ENCODE measurements at regions not wholly inside any gene's neighbourhood (a gene's known extent, or its start where the extent isn't known, plus 50 kb on each side); places are given as distances from the start of the nearest gene placed in this dataset.

DNA sequence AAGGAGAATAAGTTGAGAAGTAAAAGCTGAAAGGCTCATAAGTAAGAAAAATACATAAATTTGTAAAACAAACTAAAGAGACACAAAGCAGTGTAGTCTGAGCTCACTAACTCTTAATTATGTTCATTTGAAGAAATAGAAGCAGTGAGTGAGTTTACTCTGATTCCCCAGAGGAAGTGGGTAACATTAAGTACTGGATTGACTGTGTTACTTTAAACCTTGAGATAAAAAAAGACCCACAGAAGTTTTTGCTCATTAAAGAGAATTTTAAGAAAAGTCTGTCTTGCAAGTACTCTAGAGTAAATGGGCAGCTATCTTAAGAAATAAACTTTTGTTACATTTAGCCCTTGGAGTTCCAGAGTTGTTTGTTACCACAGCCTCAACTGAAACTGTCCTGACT is 2466.9 kb downstream of the PCDH7 start:
- Histone ChIP-seq H3K79me2 (ENCODE audit: low read length) (no peaks in the 10 kb centered on the region), H2AFZ (ENCODE audit: low read length) (no peak overlapping the region), H3K9ac (ENCODE audit: low read length) (no peak overlapping the region), H3K4me2 (ENCODE audit: low read length) (no peak overlapping the region), H3K4me3 (ENCODE audit: low read length) (no peak overlapping the region), H3K27ac (ENCODE audit: low read length) (no peak overlapping the region), H3K4me1 (ENCODE audit: insufficient read depth, low read length) (no peaks in the 10 kb centered on the region), H3F3A (ENCODE audit: low read length, unreplicated experiment) (no peaks in the 10 kb centered on the region), H3K27me3 (ENCODE audit: low read length) (no peaks in the 10 kb centered on the region), H3K36me3 (ENCODE audit: low read depth, low read length) (no peaks in the 10 kb centered on the region), H4K20me1 (ENCODE audit: low read length) (no peaks in the 10 kb centered on the region), H3K9me2 (replicated peaks; ENCODE audit: low read length) (no peaks in the 10 kb centered on the region), H3K9me3 (ENCODE audit: low read length) (no peaks in the 10 kb centered on the region)
- POLR2A ChIA-PET (ENCODE audit: unreplicated experiment): no interaction called here
- BruUV-seq (replicated peaks): no TSS peak
- CTCF ChIA-PET: no interaction called here
- ATAC-seq (no peak), DNase-seq (no peak)
- intact Hi-C loops (cut with micrococcal nuclease): no loop called here
- TF ChIP-seq CTCF (conservative IDR thresholded peaks at IDR 0.05; ENCODE audit: low read depth, low read length) (no peak), EZH2 (IDR thresholded peaks at IDR 0.05; ENCODE audit: low read length, unreplicated experiment) (no peak), EZH2phosphoT487 (IDR thresholded peaks at IDR 0.05; ENCODE audit: borderline replicate concordance, low read length) (no peak)

GRCh38 chr4:33188733-33189132 is 2468.6 kb downstream of the PCDH7 start:
- Histone ChIP-seq H3K27ac (ENCODE audit: low read length) (no peak overlapping the region), H2AFZ (ENCODE audit: low read length) (no peak overlapping the region), H3K79me2 (ENCODE audit: low read length) (no peaks in the 10 kb centered on the region), H3K4me3 (ENCODE audit: low read length) (no peak overlapping the region), H3K4me1 (ENCODE audit: insufficient read depth, low read length) (no peaks in the 10 kb centered on the region), H3F3A (ENCODE audit: low read length, unreplicated experiment) (no peaks in the 10 kb centered on the region), H3K9me2 (replicated peaks; ENCODE audit: low read length) (no peaks in the 10 kb centered on the region), H4K20me1 (ENCODE audit: low read length) (no peaks in the 10 kb centered on the region), H3K36me3 (ENCODE audit: low read depth, low read length) (no peaks in the 10 kb centered on the region), H3K9ac (ENCODE audit: low read length) (no peak overlapping the region), H3K27me3 (ENCODE audit: low read length) (no peaks in the 10 kb centered on the region), H3K9me3 (ENCODE audit: low read length) (no peaks in the 10 kb centered on the region), H3K4me2 (ENCODE audit: low read length) (no peak overlapping the region)
- no TSS peak for BruUV-seq (replicated peaks)
- no peak for DNase-seq
- TF ChIP-seq CTCF (conservative IDR thresholded peaks at IDR 0.05; ENCODE audit: low read depth, low read length) (no peak), EZH2 (IDR thresholded peaks at IDR 0.05; ENCODE audit: low read length, unreplicated experiment) (no peak), EZH2phosphoT487 (IDR thresholded peaks at IDR 0.05; ENCODE audit: borderline replicate concordance, low read length) (no peak)
- no peak for ATAC-seq
- intact Hi-C loops (cut with micrococcal nuclease): no loop called here
- CTCF ChIA-PET: no interaction called here
- POLR2A ChIA-PET (ENCODE audit: unreplicated experiment): no interaction called here

DNA sequence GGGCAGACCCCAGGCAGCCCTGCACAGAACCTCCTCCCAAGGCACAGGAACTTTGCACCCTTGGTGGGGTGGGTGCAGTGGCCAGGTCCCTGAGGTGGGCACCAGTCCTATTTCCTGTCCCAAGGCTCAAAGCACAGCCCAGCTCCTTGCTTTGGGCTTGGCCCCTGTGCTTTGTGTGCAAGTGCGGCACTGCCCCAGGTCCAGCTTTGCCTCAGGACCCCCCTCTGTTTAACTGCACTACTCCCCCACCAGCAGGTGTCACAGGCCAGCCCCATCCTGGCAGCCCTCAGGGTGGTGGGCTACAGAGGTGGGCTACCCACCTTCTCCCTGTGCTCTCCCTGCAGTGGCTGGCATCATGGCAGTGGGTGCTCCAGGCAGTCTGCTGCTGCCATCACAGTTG is 2469.0 kb downstream of the PCDH7 start:
- no peak overlapping the region for H3K4me3 ChIP-seq (ENCODE audit: low read length)
- no peak overlapping the region for H3K4me2 ChIP-seq (ENCODE audit: low read length)
- CTCF ChIA-PET: no interaction called here
- no peak for TF ChIP-seq EZH2 (IDR thresholded peaks at IDR 0.05; ENCODE audit: low read length, unreplicated experiment)
- TF ChIP-seq CTCF (conservative IDR thresholded peaks at IDR 0.05; ENCODE audit: low read depth, low read length): no peak
- TF ChIP-seq EZH2phosphoT487 (IDR thresholded peaks at IDR 0.05; ENCODE audit: borderline replicate concordance, low read length): no peak
- DNase-seq (no peak), ATAC-seq (no peak)
- no peaks in the 10 kb centered on the region for H3K4me1 ChIP-seq (ENCODE audit: insufficient read depth, low read length)
- no peak overlapping the region for H3K27ac ChIP-seq (ENCODE audit: low read length)
- H3K9me2 ChIP-seq (replicated peaks; ENCODE audit: low read length): no peaks in the 10 kb centered on the region
- no TSS peak for BruUV-seq (replicated peaks)
- H3F3A ChIP-seq (ENCODE audit: low read length, unreplicated experiment): no peaks in the 10 kb centered on the region
- no peaks in the 10 kb centered on the region for H4K20me1 ChIP-seq (ENCODE audit: low read length)
- no peaks in the 10 kb centered on the region for H3K9me3 ChIP-seq (ENCODE audit: low read length)
- H3K79me2 ChIP-seq (ENCODE audit: low read length): no peaks in the 10 kb centered on the region
- intact Hi-C loops (cut with micrococcal nuclease): no loop called here
- H2AFZ ChIP-seq (ENCODE audit: low read length): no peak overlapping the region
- POLR2A ChIA-PET (ENCODE audit: unreplicated experiment): no interaction called here
- H3K36me3 ChIP-seq (ENCODE audit: low read depth, low read length): no peaks in the 10 kb centered on the region
- no peak overlapping the region for H3K9ac ChIP-seq (ENCODE audit: low read length)
- H3K27me3 ChIP-seq (ENCODE audit: low read length): no peaks in the 10 kb centered on the region
